ENCODE measurements at regions not wholly inside any gene's neighbourhood (a gene's known extent, or its start where the extent isn't known, plus 50 kb on each side); places are given as distances from the start of the nearest gene placed in this dataset.

GRCh38 chr1:238223076-238223640 is 332.4 kb upstream of the ZP4 start:
- TF ChIP-seq, protein P1, sequence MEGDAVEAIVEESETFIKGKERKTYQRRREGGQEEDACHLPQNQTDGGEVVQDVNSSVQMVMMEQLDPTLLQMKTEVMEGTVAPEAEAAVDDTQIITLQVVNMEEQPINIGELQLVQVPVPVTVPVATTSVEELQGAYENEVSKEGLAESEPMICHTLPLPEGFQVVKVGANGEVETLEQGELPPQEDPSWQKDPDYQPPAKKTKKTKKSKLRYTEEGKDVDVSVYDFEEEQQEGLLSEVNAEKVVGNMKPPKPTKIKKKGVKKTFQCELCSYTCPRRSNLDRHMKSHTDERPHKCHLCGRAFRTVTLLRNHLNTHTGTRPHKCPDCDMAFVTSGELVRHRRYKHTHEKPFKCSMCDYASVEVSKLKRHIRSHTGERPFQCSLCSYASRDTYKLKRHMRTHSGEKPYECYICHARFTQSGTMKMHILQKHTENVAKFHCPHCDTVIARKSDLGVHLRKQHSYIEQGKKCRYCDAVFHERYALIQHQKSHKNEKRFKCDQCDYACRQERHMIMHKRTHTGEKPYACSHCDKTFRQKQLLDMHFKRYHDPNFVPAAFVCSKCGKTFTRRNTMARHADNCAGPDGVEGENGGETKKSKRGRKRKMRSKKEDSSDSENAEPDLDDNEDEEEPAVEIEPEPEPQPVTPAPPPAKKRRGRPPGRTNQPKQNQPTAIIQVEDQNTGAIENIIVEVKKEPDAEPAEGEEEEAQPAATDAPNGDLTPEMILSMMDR (IDR thresholded peaks at IDR 0.05): no peak
- Histone ChIP-seq H3K4me3 (no peak overlapping the region), H3K4me1 (no peaks in the 10 kb centered on the region), H3K9me3 (no peaks in the 10 kb centered on the region), H3K27ac (no peak overlapping the region), H3K27me3 (no peaks in the 10 kb centered on the region), H3K36me3 (no peaks in the 10 kb centered on the region)
- no peak for DNase-seq (ENCODE audit: low spot score)

- Histone ChIP-seq H3K9me3 (no peaks in the 10 kb centered on the region), H3K4me1 (no peaks in the 10 kb centered on the region), H3K4me3 (no peak overlapping the region), H3K27me3 (no peaks in the 10 kb centered on the region), H3K36me3 (no peaks in the 10 kb centered on the region), H3K27ac (no peak overlapping the region)
- TF ChIP-seq, protein P1 (IDR thresholded peaks at IDR 0.05): no peak
- DNase-seq (ENCODE audit: low spot score): no peak
Measured at GRCh38 chr1:238221738-238222137, 331.0 kb upstream of the ZP4 start.

GRCh38 chr1:238214449-238214848 is 323.7 kb upstream of the ZP4 start:
- DNase-seq (ENCODE audit: low spot score): no peak
- Histone ChIP-seq H3K9me3 (no peaks in the 10 kb centered on the region), H3K4me1 (no peaks in the 10 kb centered on the region), H3K27ac (no peak overlapping the region), H3K27me3 (no peaks in the 10 kb centered on the region), H3K36me3 (no peaks in the 10 kb centered on the region), H3K4me3 (no peak overlapping the region)
- TF ChIP-seq, protein P1 (IDR thresholded peaks at IDR 0.05): no peak

GRCh38 chr1:238205045-238205662 is 314.4 kb upstream of the ZP4 start:
- no peaks in the 10 kb centered on the region for H3K4me1 ChIP-seq
- no peaks in the 10 kb centered on the region for H3K36me3 ChIP-seq
- no peak overlapping the region for H3K27ac ChIP-seq
- H3K27me3 ChIP-seq: no peaks in the 10 kb centered on the region
- DNase-seq (ENCODE audit: low spot score): no peak
- TF ChIP-seq, protein P1 (IDR thresholded peaks at IDR 0.05): no peak
- no peak overlapping the region for H3K4me3 ChIP-seq
- H3K9me3 ChIP-seq: peaks cover 0 to 9% of the 10 kb centered on the region in 2 donors

DNA sequence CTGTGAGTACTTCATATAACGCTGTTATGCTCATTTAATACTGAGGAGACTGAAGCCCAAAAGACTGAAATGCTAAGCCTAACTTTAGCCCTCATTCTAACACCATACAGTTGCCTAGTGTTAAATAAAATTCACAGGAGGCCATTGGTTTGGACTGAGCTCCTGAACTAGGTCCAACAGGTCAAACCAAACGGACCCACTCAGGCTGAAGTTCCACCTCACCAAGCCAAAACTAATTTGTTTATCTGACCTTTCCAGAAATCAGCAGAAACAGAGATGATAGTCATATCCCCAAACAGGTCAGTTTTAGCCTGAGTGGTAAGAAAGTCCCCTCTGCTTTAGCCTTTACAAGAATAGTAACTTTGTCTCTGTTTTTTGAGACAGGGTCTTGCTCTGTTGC is 311.3 kb upstream of the ZP4 start:
- no peak for DNase-seq (ENCODE audit: low spot score)
- Histone ChIP-seq H3K36me3 (no peaks in the 10 kb centered on the region), H3K27me3 (no peaks in the 10 kb centered on the region), H3K4me1 (no peaks in the 10 kb centered on the region), H3K9me3 (peaks cover 0 to 1% of the 10 kb centered on the region in 2 donors), H3K4me3 (no peak overlapping the region), H3K27ac (no peak overlapping the region)
- TF ChIP-seq, protein P1 (IDR thresholded peaks at IDR 0.05): no peak

- Histone ChIP-seq H3K27me3 (no peaks in the 10 kb centered on the region), H3K36me3 (no peaks in the 10 kb centered on the region), H3K4me3 (no peak overlapping the region), H3K4me1 (no peaks in the 10 kb centered on the region), H3K9me3 (no peaks in the 10 kb centered on the region), H3K27ac (no peak overlapping the region)
- DNase-seq (ENCODE audit: low spot score): no peak
- TF ChIP-seq, protein P1 (IDR thresholded peaks at IDR 0.05): no peak
Measured at GRCh38 chr1:238199325-238199724, 308.6 kb upstream of the ZP4 start.
